ENCODE measurements at regions not wholly inside any gene's neighbourhood (a gene's known extent, or its start where the extent isn't known, plus 50 kb on each side); places are given as distances from the start of the nearest gene placed in this dataset.
"Not testable (repeated sequence)": the region's sequence is repeated elsewhere in the genome, so short reads cannot be mapped to it uniquely, and the experiment has no call there.

GRCh38 chr14:104467641-104468040 lies 111.9 kb upstream of the C14orf180 start:
- no peak for DNase-seq

- no peak for DNase-seq
Observed at GRCh38 chr14:104469591-104469990, 110.0 kb upstream of the C14orf180 start.

GRCh38 chr14:104470588-104470987 lies 109.0 kb upstream of the C14orf180 start:
- no peak for DNase-seq

- DNase-seq: no peak
Observed at GRCh38 chr14:104471114-104471513, 108.5 kb upstream of the C14orf180 start.

GRCh38 chr14:104472073-104472472 lies 107.5 kb upstream of the C14orf180 start:
- no peak for DNase-seq

- no peak for DNase-seq
Observed at GRCh38 chr14:104472536-104473243, 106.9 kb upstream of the C14orf180 start.

GRCh38 chr14:104473244-104473565 lies 106.4 kb upstream of the C14orf180 start:
- no peak for DNase-seq

GRCh38 chr14:104473649-104474494 lies 105.7 kb upstream of the C14orf180 start:
- no peak for DNase-seq

- DNase-seq: no peak
Observed at GRCh38 chr14:104474495-104475213, 104.9 kb upstream of the C14orf180 start.

- DNase-seq: no peak
Observed at GRCh38 chr14:104475256-104475655, 104.3 kb upstream of the C14orf180 start.

GRCh38 chr14:104475802-104476201 lies 103.8 kb upstream of the C14orf180 start:
- DNase-seq: no peak

GRCh38 chr14:104476437-104476836 lies 103.1 kb upstream of the C14orf180 start:
- DNase-seq: no peak

- DNase-seq: no peak
Observed at GRCh38 chr14:104477117-104477623, 102.4 kb upstream of the C14orf180 start.

- DNase-seq: no peak
Observed at GRCh38 chr14:104477666-104478380, 101.7 kb upstream of the C14orf180 start.

GRCh38 chr14:104478656-104479055 lies 100.9 kb upstream of the C14orf180 start:
- DNase-seq: no peak

GRCh38 chr14:104479901-104480300 lies 99.7 kb upstream of the C14orf180 start:
- DNase-seq: no peak

- DNase-seq: no peak
Observed at GRCh38 chr14:104481323-104481722, 98.2 kb upstream of the C14orf180 start.

GRCh38 chr14:104482017-104482416 lies 97.5 kb upstream of the C14orf180 start:
- not testable (repeated sequence) for DNase-seq

GRCh38 chr14:104486222-104486923 lies 93.2 kb upstream of the C14orf180 start:
- DNase-seq: no peak

- DNase-seq: no peak
Observed at GRCh38 chr14:104494483-104494882, 85.1 kb upstream of the C14orf180 start.

- DNase-seq: no peak
Observed at GRCh38 chr14:104496095-104496494, 83.5 kb upstream of the C14orf180 start.

All from fibroblast of skin of back (primary cell).